Kidney epithelial cell (primary cell): ENCODE measurements at regions not wholly inside any gene's neighbourhood (a gene's known extent, or its start where the extent isn't known, plus 50 kb on each side); places are given as distances from the start of the nearest gene placed in this dataset.

ENCODE experiments used
- DNase-seq: peaks from one replicate; pipeline ENCODE4 v3.0.0-alpha.2; 2010; ENCODE audit warnings: low read depth
- H3K27me3 ChIP-seq: 2 replicates; pipeline ENCODE4 v1.6.0; 2011; ENCODE audit warnings: low read length; ENCODE audit not compliant: control insufficient read depth, insufficient read depth
- H3K36me3 ChIP-seq: 2 replicates; pipeline ENCODE4 v1.5.1; 2011; ENCODE audit warnings: low read length; ENCODE audit not compliant: control insufficient read depth, insufficient read depth
- H3K4me3 ChIP-seq: 2 replicates; pipeline ENCODE4 v1.5.1; 2011; ENCODE audit warnings: low read depth, mild to moderate bottlenecking, control low read depth, low read length
- TF ChIP-seq, protein P1 (sequence below): IDR thresholded peaks from 2 replicates; pipeline ENCODE4 v1.5.1; 2011; ENCODE audit warnings: mild to moderate bottlenecking, moderate library complexity, low read length, control low read depth, inconsistent platforms; ENCODE audit not compliant: insufficient read depth, poor library complexity, severe bottlenecking

DNA sequence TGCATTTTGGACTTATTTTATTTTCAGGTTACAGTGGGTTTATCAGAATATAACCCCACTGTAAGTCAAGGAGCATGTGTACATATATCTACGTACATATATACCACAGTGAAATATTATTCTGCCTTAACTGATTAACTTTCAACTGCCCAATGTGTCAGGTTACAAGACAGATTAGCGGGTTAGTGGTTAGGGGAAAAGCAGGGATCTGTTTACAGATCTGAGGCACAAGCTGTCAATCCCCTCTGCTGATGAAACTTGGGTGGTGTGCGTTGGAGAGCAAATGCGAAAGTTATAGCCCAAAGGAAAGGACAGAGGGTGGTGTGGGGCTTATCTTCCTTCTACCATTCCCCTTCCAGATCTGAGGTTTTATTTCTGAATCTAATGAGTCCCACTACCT, 238.2 kb upstream of the KCNK2 start:
- TF ChIP-seq, protein P1, sequence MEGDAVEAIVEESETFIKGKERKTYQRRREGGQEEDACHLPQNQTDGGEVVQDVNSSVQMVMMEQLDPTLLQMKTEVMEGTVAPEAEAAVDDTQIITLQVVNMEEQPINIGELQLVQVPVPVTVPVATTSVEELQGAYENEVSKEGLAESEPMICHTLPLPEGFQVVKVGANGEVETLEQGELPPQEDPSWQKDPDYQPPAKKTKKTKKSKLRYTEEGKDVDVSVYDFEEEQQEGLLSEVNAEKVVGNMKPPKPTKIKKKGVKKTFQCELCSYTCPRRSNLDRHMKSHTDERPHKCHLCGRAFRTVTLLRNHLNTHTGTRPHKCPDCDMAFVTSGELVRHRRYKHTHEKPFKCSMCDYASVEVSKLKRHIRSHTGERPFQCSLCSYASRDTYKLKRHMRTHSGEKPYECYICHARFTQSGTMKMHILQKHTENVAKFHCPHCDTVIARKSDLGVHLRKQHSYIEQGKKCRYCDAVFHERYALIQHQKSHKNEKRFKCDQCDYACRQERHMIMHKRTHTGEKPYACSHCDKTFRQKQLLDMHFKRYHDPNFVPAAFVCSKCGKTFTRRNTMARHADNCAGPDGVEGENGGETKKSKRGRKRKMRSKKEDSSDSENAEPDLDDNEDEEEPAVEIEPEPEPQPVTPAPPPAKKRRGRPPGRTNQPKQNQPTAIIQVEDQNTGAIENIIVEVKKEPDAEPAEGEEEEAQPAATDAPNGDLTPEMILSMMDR: no peak

DNA sequence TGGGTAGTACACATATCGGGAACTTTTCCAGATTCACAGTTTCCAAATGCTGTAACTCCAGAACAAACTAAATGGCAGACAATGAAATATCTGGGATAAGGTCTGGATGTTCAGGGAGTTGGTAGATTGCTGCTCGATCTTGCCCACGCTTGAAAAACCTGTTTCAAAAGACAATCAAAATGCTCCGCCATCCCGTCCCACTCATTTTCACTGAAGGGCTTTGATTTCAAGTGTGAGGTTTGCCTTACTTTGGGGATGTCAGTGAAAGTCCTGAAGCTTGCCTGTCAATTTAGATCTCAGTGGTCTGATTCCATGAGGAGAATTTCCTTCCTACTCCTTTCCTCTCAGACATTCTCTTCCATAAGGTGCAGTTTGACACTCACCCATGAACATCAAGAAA, 236.3 kb upstream of the KCNK2 start:
- Histone ChIP-seq H3K4me3 (no peak overlapping the region), H3K36me3 (no peaks in the 10 kb centered on the region), H3K27me3 (no peaks in the 10 kb centered on the region)
- DNase-seq: no peak
- TF ChIP-seq, protein P1: no peak

More for the DNA sequence above, 238.2 kb upstream of the KCNK2 start:
- Histone ChIP-seq H3K4me3 (no peak overlapping the region), H3K27me3 (no peaks in the 10 kb centered on the region), H3K36me3 (no peaks in the 10 kb centered on the region)
- DNase-seq: no peak

DNA sequence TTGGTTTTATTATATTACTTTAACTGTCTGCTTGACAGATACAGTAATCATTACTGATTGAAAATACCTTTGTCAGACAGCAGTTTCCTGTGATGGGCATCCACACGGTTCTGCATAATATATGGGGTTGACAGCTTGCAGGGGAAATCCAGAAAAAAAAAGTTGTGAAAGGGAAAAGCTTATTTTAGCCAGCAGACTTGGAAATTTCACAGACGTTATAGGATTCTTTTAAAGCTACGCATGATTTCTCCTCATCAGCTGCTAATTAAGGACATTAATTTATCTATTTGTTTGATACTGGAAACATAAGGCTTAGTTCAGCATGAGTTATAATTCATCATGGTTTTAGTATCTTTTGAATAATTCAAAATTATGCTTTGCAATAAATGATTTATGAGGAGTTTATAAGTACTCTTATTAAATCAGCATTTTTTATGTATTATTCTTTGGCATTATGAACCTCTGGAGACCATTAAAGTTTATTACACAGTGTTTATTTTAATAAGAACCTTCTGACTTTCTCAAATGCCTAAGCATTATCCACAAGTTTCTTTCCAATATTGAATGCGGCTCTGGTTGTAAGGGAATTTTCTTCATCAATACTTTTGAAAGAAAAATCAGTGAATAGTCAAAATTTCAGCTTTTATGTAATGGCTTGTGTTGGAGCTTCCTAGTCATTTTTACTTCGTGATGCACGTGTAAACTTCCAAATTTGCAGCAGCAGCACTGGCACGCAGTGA, 235.3 kb upstream of the KCNK2 start:
- H3K36me3 ChIP-seq: no peaks in the 10 kb centered on the region
- no peak overlapping the region for H3K4me3 ChIP-seq
- TF ChIP-seq, protein P1: no peak
- H3K27me3 ChIP-seq: no peaks in the 10 kb centered on the region
- DNase-seq: no peak

DNA sequence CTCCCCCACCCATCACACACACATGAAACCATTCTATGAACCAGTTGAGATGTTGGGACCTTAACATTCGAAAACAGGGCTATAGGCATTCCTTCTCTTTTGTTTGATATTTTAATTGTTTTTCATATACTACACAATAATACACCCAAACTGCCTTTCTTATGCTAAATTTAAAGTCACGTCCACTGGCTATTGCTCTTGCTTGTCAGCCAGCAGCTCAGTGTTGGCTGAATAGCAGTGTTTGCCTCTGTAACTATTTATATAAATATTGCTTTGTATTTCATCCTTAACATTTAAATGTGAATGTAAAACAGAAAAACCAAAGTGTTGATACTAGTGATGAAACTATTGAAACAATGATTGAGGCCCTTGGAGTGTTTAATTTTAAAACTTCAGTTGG, 234.4 kb upstream of the KCNK2 start:
- H3K4me3 ChIP-seq: no peak overlapping the region
- no peaks in the 10 kb centered on the region for H3K27me3 ChIP-seq
- TF ChIP-seq, protein P1: no peak
- DNase-seq: no peak
- H3K36me3 ChIP-seq: no peaks in the 10 kb centered on the region

DNA sequence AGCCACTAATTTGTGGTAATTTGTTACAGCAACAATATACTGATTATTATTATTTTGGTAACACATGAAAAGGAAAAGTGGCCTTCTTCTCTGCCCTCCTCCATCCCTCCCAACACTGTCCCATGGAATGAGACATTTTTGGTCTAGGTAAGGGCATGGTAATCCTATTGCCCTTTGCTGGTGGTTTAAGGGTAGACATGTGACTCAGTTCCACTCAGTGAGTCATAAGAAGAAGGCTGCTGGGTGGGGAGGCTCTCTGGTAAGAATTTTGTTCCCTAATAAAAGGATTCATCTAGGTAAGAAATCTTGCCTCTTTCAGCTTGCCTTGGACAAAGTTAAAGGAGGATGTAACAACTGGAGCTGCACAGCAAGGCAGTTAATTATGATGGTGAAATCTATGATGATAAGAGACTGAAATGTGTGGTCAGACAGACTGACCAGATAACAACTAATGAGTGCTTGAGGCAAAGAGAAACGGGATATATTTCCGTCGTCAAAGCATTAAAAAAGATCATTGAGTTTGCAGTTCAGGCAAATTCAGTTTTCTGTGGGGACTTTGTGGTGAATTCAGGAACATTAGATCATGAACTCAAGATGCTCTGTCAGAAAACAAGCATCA, 232.0 kb upstream of the KCNK2 start:
- H3K27me3 ChIP-seq: no peaks in the 10 kb centered on the region
- H3K4me3 ChIP-seq: no peak overlapping the region
- DNase-seq: no peak
- no peaks in the 10 kb centered on the region for H3K36me3 ChIP-seq
- TF ChIP-seq, protein P1: no peak
